Activated naive CD4-positive, alpha-beta T cell treated with anti-CD3 and anti-CD28 coated beads, Interleukin-2, amount 10 ng/mL, durations not matched to agents 7 days and 5 days (primary cell): ENCODE measurements at regions not wholly inside any gene's neighbourhood (a gene's known extent, or its start where the extent isn't known, plus 50 kb on each side); places are given as distances from the start of the nearest gene placed in this dataset.
"Not testable (repeated sequence)": the region's sequence is repeated elsewhere in the genome, so short reads cannot be mapped to it uniquely, and the experiment has no call there.

Source experiments
- CTCF ChIA-PET: fragments of 350-600 bp; sonication (Branson Sonifier 250); formaldehyde crosslinking; loops from one replicate; lab custom pipeline; 2021; ENCODE audit warnings: antibody characterized with exemption; lab: Charles Lee
- DNase-seq: peaks from one replicate; pipeline ENCODE4 v3.0.0-alpha.2; 2020
- H3K27ac Mint-ChIP-seq: one replicate; pipeline ENCODE4 v1.8.0; 2021; ENCODE audit warnings: mild to moderate bottlenecking, moderate library complexity, mixed read lengths
- H3K27me3 Mint-ChIP-seq: one replicate; pipeline ENCODE4 v1.8.0; 2021; ENCODE audit warnings: mild to moderate bottlenecking, mixed read lengths
- H3K36me3 Mint-ChIP-seq: one replicate; pipeline ENCODE4 v1.8.0; 2021; ENCODE audit warnings: mixed read lengths
- H3K4me1 Mint-ChIP-seq: one replicate; pipeline ENCODE4 v1.8.0; 2021; ENCODE audit warnings: mixed read lengths
- H3K4me3 Mint-ChIP-seq: one replicate; pipeline ENCODE4 v1.8.0; 2021; ENCODE audit warnings: mild to moderate bottlenecking, moderate library complexity, mixed read lengths
- H3K9me3 Mint-ChIP-seq: one replicate; pipeline ENCODE4 v1.8.0; 2021; ENCODE audit warnings: mixed read lengths

- CTCF ChIA-PET, H3K4me1 Mint-ChIP-seq, H3K27ac Mint-ChIP-seq, H3K27me3 Mint-ChIP-seq, H3K9me3 Mint-ChIP-seq, H3K36me3 Mint-ChIP-seq, H3K4me3 Mint-ChIP-seq, DNase-seq: not testable (repeated sequence)
Measured at GRCh38 chr9:42420324-42420723, 236.9 kb downstream of the SPATA31A6 start.

- H3K4me3 Mint-ChIP-seq, H3K9me3 Mint-ChIP-seq, CTCF ChIA-PET, H3K4me1 Mint-ChIP-seq, H3K27me3 Mint-ChIP-seq, DNase-seq, H3K27ac Mint-ChIP-seq, H3K36me3 Mint-ChIP-seq: not testable (repeated sequence)
Measured at GRCh38 chr9:42421630-42422029, 238.2 kb downstream of the SPATA31A6 start.

GRCh38 chr9:42430674-42431615, 247.5 kb downstream of the SPATA31A6 start:
- H3K27ac Mint-ChIP-seq, CTCF ChIA-PET, H3K4me3 Mint-ChIP-seq, H3K9me3 Mint-ChIP-seq, H3K27me3 Mint-ChIP-seq, H3K4me1 Mint-ChIP-seq, H3K36me3 Mint-ChIP-seq, DNase-seq: not testable (repeated sequence)

- DNase-seq, H3K27me3 Mint-ChIP-seq, CTCF ChIA-PET, H3K9me3 Mint-ChIP-seq, H3K4me3 Mint-ChIP-seq, H3K27ac Mint-ChIP-seq, H3K36me3 Mint-ChIP-seq, H3K4me1 Mint-ChIP-seq: not testable (repeated sequence)
Measured at GRCh38 chr9:42431616-42432010, 248.2 kb downstream of the SPATA31A6 start.

GRCh38 chr9:42434844-42435714, 251.6 kb downstream of the SPATA31A6 start:
- DNase-seq, CTCF ChIA-PET, H3K36me3 Mint-ChIP-seq, H3K4me3 Mint-ChIP-seq, H3K27ac Mint-ChIP-seq, H3K9me3 Mint-ChIP-seq, H3K27me3 Mint-ChIP-seq, H3K4me1 Mint-ChIP-seq: not testable (repeated sequence)

- H3K36me3 Mint-ChIP-seq, H3K9me3 Mint-ChIP-seq, H3K27ac Mint-ChIP-seq, DNase-seq, CTCF ChIA-PET, H3K4me3 Mint-ChIP-seq, H3K4me1 Mint-ChIP-seq, H3K27me3 Mint-ChIP-seq: not testable (repeated sequence)
Measured at GRCh38 chr9:42435715-42436342, 252.4 kb downstream of the SPATA31A6 start.

GRCh38 chr9:42437057-42437759, 253.7 kb downstream of the SPATA31A6 start:
- H3K27me3 Mint-ChIP-seq, H3K27ac Mint-ChIP-seq, H3K4me3 Mint-ChIP-seq, CTCF ChIA-PET, H3K9me3 Mint-ChIP-seq, H3K36me3 Mint-ChIP-seq, H3K4me1 Mint-ChIP-seq, DNase-seq: not testable (repeated sequence)

- H3K27me3 Mint-ChIP-seq, CTCF ChIA-PET, H3K9me3 Mint-ChIP-seq, H3K4me1 Mint-ChIP-seq, H3K27ac Mint-ChIP-seq, H3K36me3 Mint-ChIP-seq, DNase-seq, H3K4me3 Mint-ChIP-seq: not testable (repeated sequence)
Measured at GRCh38 chr9:42442680-42443079, 259.2 kb downstream of the SPATA31A6 start.

- CTCF ChIA-PET, H3K27ac Mint-ChIP-seq, DNase-seq, H3K27me3 Mint-ChIP-seq, H3K4me1 Mint-ChIP-seq, H3K4me3 Mint-ChIP-seq, H3K36me3 Mint-ChIP-seq, H3K9me3 Mint-ChIP-seq: not testable (repeated sequence)
Measured at GRCh38 chr9:42443414-42443813, 260.0 kb downstream of the SPATA31A6 start.

GRCh38 chr9:42461436-42461835, 278.0 kb downstream of the SPATA31A6 start:
- H3K4me1 Mint-ChIP-seq, DNase-seq, H3K27ac Mint-ChIP-seq, H3K9me3 Mint-ChIP-seq, CTCF ChIA-PET, H3K27me3 Mint-ChIP-seq, H3K36me3 Mint-ChIP-seq, H3K4me3 Mint-ChIP-seq: not testable (repeated sequence)

GRCh38 chr9:42461863-42462262, 278.4 kb downstream of the SPATA31A6 start:
- H3K4me1 Mint-ChIP-seq, H3K27me3 Mint-ChIP-seq, DNase-seq, H3K36me3 Mint-ChIP-seq, H3K27ac Mint-ChIP-seq, H3K9me3 Mint-ChIP-seq, H3K4me3 Mint-ChIP-seq, CTCF ChIA-PET: not testable (repeated sequence)

- H3K9me3 Mint-ChIP-seq, H3K27ac Mint-ChIP-seq, H3K27me3 Mint-ChIP-seq, DNase-seq, H3K4me3 Mint-ChIP-seq, H3K4me1 Mint-ChIP-seq, CTCF ChIA-PET, H3K36me3 Mint-ChIP-seq: not testable (repeated sequence)
Measured at GRCh38 chr9:42463981-42464380, 280.5 kb downstream of the SPATA31A6 start.

- H3K4me3 Mint-ChIP-seq, H3K27ac Mint-ChIP-seq, H3K4me1 Mint-ChIP-seq, H3K27me3 Mint-ChIP-seq, H3K9me3 Mint-ChIP-seq, DNase-seq, H3K36me3 Mint-ChIP-seq: not testable (repeated sequence)
- CTCF ChIA-PET = interaction anchor here (0.6 kb wide), 1 partner anchor 23 kb away, joined by 3 read pairs; no protein-coding TSS in a partner anchor
Measured at GRCh38 chr9:42470577-42470976, 287.1 kb downstream of the SPATA31A6 start.

GRCh38 chr9:42490989-42491388, 307.5 kb downstream of the SPATA31A6 start:
- H3K27me3 Mint-ChIP-seq, H3K4me3 Mint-ChIP-seq, DNase-seq, H3K9me3 Mint-ChIP-seq, H3K4me1 Mint-ChIP-seq, H3K36me3 Mint-ChIP-seq, CTCF ChIA-PET, H3K27ac Mint-ChIP-seq: not testable (repeated sequence)
